HG03354 (cell line): ENCODE measurements at regions not wholly inside any gene's neighbourhood (a gene's known extent, or its start where the extent isn't known, plus 50 kb on each side); places are given as distances from the start of the nearest gene placed in this dataset.
"Not testable (repeated sequence)": the region's sequence is repeated elsewhere in the genome, so short reads cannot be mapped to it uniquely, and the experiment has no call there.

ENCODE experiments used
- ATAC-seq: cut with Tn5 transposase; IDR thresholded peaks from one replicate; pipeline ENCODE4 v1.9.1; 2021; ENCODE audit warnings: mild to moderate bottlenecking; ENCODE audit not compliant: unreplicated experiment, poor library complexity, severe bottlenecking

GRCh38 chr17:71546419-71546818, 574.4 kb upstream of the SOX9 start:
- no peak for ATAC-seq

GRCh38 chr17:71547904-71548303, 572.9 kb upstream of the SOX9 start:
- ATAC-seq: no peak

GRCh38 chr17:71548540-71549190, 572.2 kb upstream of the SOX9 start:
- ATAC-seq: no peak

- no peak for ATAC-seq
Observed at GRCh38 chr17:71550675-71551074, 570.1 kb upstream of the SOX9 start.

GRCh38 chr17:71553381-71553780, 567.4 kb upstream of the SOX9 start:
- no peak for ATAC-seq

GRCh38 chr17:71558901-71559300, 561.9 kb upstream of the SOX9 start:
- no peak for ATAC-seq

- no peak for ATAC-seq
Observed at GRCh38 chr17:71572343-71572742, 548.5 kb upstream of the SOX9 start.

GRCh38 chr17:71578446-71578845, 542.4 kb upstream of the SOX9 start:
- ATAC-seq: no peak

- no peak for ATAC-seq
Observed at GRCh38 chr17:71580220-71580619, 540.6 kb upstream of the SOX9 start.

- ATAC-seq: no peak
Observed at GRCh38 chr17:71585540-71585939, 535.3 kb upstream of the SOX9 start.

GRCh38 chr17:71592431-71592830, 528.4 kb upstream of the SOX9 start:
- no peak for ATAC-seq

GRCh38 chr17:71593078-71593477, 527.7 kb upstream of the SOX9 start:
- no peak for ATAC-seq

- not testable (repeated sequence) for ATAC-seq
Observed at GRCh38 chr17:71599583-71599982, 521.2 kb upstream of the SOX9 start.

GRCh38 chr17:71600137-71600789, 520.6 kb upstream of the SOX9 start:
- no peak for ATAC-seq

- no peak for ATAC-seq
Observed at GRCh38 chr17:71601894-71602504, 518.8 kb upstream of the SOX9 start.

- ATAC-seq: no peak
Observed at GRCh38 chr17:71613996-71614395, 506.8 kb upstream of the SOX9 start.

GRCh38 chr17:71615820-71616219, 505.0 kb upstream of the SOX9 start:
- ATAC-seq: no peak

- ATAC-seq: not testable (repeated sequence)
Observed at GRCh38 chr17:71617767-71618166, 503.1 kb upstream of the SOX9 start.

GRCh38 chr17:71625330-71625729, 495.5 kb upstream of the SOX9 start:
- ATAC-seq: no peak

- no peak for ATAC-seq
Observed at GRCh38 chr17:71628306-71628705, 492.5 kb upstream of the SOX9 start.

- ATAC-seq: no peak
Observed at GRCh38 chr17:71631483-71631882, 489.3 kb upstream of the SOX9 start.
